SW 1271 (cell line): ENCODE measurements at regions not wholly inside any gene's neighbourhood (a gene's known extent, or its start where the extent isn't known, plus 50 kb on each side); places are given as distances from the start of the nearest gene placed in this dataset.

Experiments
- DNase-seq, 2 experiments: peaks; one replicate each; lab custom pipeline; 2025; lab: John Stamatoyannopoulos, UW

GRCh38 chr4:13054420-13054970 lies 429.6 kb downstream of the RAB28 start:
- no peak for DNase-seq

GRCh38 chr4:13047591-13047990 lies 436.5 kb downstream of the RAB28 start:
- DNase-seq = no peak

GRCh38 chr4:13036841-13037240 lies 447.3 kb downstream of the RAB28 start:
- DNase-seq = no peak

- no peak for DNase-seq
These were observed 451.2 kb downstream of the RAB28 start for GRCh38 chr4:13032936-13033335.

DNA sequence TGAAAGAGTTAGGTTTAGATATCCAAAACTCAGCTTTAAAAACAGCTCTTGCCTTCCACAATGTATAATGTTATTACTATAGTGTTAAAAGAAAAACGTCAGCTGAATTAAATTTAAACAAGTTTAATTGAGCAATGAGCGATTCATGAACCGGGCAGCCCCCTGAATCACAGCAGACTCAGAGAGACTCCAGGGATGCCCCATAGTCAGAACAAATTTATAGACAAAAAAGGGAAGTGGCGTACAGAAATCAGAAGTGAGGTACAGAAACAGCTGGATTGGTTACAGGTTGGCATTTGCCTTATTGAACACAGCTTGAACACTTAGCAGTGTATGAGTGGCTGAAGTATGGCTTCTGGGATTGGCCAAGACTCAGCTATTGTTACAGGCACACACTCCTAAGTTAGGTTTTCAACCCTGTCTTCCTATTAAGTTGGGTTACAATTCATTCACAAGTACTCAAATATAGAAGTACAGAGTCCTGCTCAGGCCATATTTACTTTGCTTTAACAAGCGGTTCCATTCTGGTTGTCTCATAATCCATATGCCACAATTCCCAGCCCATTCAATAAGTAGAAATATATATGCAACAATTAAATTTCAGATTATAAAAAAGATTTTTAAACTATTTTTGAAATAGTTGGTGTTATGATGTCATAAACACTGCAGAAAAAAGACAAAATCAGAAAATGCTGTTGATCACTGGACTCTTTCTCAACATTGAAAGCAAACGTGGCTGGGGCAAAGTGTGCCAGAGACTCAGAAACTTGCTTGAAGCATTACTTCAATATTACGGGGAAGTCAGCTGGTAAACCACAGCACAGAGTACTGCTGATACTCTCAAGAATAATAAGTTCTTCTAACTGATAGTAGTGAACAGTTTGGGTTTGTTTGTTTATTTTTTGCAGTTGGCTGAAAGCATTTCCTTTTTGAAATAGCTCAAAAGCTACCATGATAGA lies 459.7 kb downstream of the RAB28 start:
- no peak for DNase-seq

GRCh38 chr4:13007802-13008470 lies 476.2 kb downstream of the RAB28 start:
- no peak for DNase-seq

- DNase-seq = no peak
These were observed 490.2 kb downstream of the RAB28 start for GRCh38 chr4:12993923-12994322.

- DNase-seq = no peak
These were observed 496.9 kb downstream of the RAB28 start for GRCh38 chr4:12987284-12987683.

DNA sequence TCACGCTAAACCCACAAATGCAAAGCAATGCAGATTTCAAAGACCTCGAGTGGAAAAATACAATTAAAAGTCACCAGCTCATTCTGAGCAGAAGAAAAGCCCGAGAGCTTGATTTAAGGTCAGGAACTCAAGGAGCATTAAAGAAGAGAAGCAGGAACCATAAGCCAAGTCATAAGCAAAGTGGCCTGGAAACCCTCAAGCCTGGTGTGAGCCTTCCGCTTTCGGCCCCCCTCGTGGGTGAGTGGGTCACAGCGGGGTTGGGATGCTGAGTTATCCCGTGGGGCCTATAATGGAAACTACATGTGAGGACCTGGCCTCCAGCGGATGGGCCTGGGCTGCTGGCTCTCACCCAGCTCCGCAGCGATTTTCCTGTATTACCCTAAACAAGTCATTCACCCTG lies 504.3 kb downstream of the RAB28 start:
- DNase-seq = no peak

GRCh38 chr4:12978310-12978709 lies 505.8 kb downstream of the RAB28 start:
- DNase-seq = no peak

DNA sequence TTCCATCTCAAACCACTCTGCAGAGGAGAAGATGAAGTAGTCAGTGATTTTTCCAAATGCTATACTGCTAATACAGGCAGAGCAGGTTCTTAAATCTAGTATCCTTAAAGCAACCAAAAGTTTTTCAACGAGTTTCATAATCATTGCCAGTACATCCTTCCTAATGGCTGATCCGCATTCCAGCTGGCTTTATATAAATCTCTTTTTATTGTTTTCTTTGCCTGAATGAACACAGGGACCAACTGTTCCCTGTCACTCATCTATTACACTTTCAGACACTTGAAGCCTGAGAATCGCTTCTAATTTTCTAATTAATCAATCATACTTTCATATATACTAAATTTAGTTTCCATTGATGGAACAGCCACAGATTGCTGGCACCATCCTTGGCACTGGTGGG lies 508.6 kb downstream of the RAB28 start:
- DNase-seq = no peak

DNA sequence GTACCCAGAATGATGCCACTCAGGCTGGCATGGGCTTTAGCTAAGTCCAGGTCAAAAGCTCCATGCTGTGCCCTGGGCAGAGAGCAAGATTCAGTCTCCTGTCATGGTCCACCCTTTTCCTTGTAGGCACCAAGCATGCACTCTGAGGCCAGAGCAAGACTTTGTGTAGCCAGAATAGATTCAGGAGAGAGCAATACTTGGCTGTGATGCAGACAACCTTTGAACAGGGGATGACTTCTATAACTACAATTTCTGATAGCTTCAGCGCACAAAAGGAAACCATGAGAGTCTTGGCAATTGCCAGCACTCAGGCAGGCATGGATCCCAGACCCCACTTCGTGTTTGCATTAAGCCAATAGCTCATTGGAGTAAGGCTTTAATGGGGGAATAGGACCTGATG lies 510.6 kb downstream of the RAB28 start:
- DNase-seq = no peak

DNA sequence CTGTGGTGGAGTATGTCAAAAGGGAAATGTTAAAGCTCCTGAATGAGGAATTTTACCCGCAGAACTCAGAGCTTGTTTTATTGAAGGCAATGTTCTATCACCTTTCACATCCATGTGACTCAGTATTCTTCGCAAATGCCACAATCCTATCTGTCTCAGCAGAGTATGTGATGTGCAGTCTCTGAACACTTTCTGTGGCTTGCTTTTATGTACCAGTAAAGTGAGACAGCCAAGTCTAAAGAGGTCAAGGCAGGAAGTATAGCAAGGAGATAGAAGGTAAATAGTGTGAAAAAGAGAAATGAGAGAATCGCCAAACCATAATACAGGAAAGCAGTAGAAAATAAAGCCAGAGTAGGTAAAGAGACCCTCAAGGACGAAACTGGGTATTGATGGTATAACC lies 515.8 kb downstream of the RAB28 start:
- DNase-seq = no peak

GRCh38 chr4:12966726-12967125 lies 517.4 kb downstream of the RAB28 start:
- DNase-seq = no peak

- DNase-seq = no peak
These were observed 518.8 kb downstream of the RAB28 start for GRCh38 chr4:12965334-12965733.

DNA sequence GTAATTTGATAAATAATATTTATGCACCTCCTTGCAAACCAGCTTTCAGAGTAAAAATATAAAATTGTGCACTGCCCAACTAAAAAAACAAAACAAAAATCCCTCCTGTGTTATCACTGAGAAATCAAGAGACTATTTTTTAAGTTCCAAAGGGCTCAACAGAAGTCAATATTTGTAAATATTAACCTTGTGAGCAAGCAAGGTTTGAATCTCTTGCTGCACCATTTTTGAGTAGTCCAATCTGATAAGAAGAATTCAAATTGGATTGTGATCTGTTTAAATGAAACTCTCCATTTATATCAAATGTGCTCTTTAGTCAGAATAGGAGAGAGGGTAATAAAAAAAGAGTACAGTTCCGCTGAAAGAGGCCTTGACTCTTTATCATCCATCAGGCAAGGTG lies 520.2 kb downstream of the RAB28 start:
- DNase-seq = no peak

DNA sequence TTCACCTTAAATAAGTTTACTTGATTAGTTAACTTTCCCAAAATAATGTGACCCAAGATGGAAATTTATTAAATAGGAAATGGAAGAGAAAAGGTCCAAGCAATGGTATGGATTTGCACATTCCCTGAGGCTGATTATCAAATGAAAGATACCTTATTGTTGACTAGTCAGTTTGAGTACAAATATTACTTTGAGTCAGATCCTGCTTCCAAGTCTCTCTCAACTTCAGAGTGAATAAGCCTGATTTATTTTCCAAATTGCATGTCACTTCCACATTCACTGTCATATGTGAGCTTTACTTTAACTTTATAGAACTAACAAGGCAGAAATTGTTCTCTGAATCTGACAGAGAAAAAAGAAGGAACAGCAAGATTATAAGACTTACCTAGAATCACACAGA lies 520.8 kb downstream of the RAB28 start:
- DNase-seq = no peak

GRCh38 chr4:12961713-12962112 lies 522.4 kb downstream of the RAB28 start:
- DNase-seq = no peak

GRCh38 chr4:12958436-12958835 lies 525.7 kb downstream of the RAB28 start:
- DNase-seq = no peak

- no peak for DNase-seq
These were observed 527.0 kb downstream of the RAB28 start for GRCh38 chr4:12957108-12957507.

DNA sequence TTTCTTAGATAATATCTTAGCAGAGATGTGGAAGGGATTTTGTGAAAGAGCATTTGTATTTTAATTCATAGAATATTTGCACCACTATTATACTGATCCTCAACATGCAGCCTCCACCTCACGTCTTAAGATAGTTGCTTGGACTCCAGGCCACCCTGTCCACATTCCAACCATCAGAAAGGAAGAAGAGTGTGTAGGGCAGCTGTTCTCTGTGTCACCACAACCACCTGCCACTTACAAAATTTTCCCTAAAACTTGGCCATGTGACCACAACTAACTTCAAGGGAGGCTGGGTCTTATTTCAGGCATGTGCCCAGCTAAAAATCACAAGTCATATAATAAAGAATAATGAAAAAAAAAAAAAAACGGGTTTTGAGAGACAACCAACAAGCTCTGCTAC lies 528.1 kb downstream of the RAB28 start:
- no peak for DNase-seq

- no peak for DNase-seq
These were observed 534.2 kb downstream of the RAB28 start for GRCh38 chr4:12949719-12950490.
